ENCODE measurements at regions not wholly inside any gene's neighbourhood (a gene's known extent, or its start where the extent isn't known, plus 50 kb on each side); places are given as distances from the start of the nearest gene placed in this dataset.
"Not testable (repeated sequence)": the region's sequence is repeated elsewhere in the genome, so short reads cannot be mapped to it uniquely, and the experiment has no call there.

DNA sequence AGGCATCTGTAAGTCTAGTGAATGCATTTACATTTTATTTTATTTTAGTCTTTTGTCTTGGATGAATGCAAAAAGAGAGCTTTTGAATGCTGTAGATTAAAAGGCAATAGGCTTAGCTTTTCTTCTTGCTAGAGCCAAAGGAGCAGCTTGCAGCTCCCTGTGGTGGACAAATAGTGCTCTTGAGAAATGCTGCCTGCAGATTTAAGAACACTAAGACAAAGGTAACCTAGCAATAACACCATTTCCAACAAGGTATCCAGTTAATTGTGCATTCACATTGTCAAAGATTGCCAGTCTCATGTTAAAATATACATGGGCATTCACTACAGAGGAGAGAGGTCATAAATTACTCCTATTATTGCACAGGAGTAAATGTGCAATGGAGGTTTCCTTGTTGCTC is 859.2 kb upstream of the PRKX start:
- Mint-ChIP-seq H3K4me1 (ENCODE audit: low read depth) (no peaks in the 10 kb centered on the region), H3K27ac (no peak overlapping the region), H3K9me3 (peaks cover 10% of the 10 kb centered on the region), H3K36me3 (ENCODE audit: low read depth) (no peaks in the 10 kb centered on the region), H3K27me3 (no peaks in the 10 kb centered on the region), H3K4me3 (no peak overlapping the region)
- intact Hi-C loops (cut with micrococcal nuclease): no loop called here

DNA sequence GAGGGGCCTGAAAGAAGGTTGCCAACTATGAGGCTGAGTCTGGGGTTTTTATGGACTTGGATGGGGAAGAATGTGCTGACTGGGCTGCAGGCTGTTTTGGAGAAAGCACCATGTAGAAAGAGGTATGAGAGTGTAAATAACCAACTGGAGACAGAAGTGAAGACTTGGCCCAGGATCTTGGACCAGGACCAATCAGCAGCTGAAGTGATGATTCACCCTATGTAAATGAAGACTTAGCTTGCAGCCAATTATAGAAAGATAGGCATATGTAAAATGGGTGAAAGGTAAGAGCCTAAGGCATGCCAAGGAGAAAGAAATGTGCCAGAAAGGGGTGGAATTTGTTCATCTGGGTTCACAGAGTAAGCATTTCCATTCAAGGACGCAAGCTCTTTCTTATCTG is 856.7 kb upstream of the PRKX start:
- peaks cover 10% of the 10 kb centered on the region for H3K9me3 Mint-ChIP-seq
- H3K27me3 Mint-ChIP-seq: no peaks in the 10 kb centered on the region
- H3K36me3 Mint-ChIP-seq (ENCODE audit: low read depth): no peaks in the 10 kb centered on the region
- no peak overlapping the region for H3K4me3 Mint-ChIP-seq
- no peak overlapping the region for H3K27ac Mint-ChIP-seq
- intact Hi-C loops (cut with micrococcal nuclease): no loop called here
- H3K4me1 Mint-ChIP-seq (ENCODE audit: low read depth): no peaks in the 10 kb centered on the region

DNA sequence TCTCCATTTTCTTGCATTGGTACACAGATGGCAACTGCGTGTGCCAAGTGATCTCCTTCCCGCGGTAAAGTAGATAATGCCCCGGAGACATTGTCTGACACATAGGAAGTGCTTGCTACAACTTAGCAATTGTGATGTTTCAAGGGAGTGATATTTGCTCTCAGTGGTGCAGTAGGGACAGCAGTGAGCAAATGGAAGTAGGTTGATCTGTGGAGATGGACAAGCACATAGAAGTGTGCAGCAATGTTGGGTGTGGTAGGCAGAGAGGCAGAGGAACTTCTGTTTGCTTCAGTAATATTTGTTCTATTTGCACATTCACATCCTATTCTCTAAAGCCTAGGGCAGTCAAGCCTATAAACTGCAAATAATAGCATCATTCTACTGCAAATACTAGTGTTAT is 846.7 kb upstream of the PRKX start:
- intact Hi-C loops (cut with micrococcal nuclease): no loop called here
- H3K27me3 Mint-ChIP-seq: no peaks in the 10 kb centered on the region

DNA sequence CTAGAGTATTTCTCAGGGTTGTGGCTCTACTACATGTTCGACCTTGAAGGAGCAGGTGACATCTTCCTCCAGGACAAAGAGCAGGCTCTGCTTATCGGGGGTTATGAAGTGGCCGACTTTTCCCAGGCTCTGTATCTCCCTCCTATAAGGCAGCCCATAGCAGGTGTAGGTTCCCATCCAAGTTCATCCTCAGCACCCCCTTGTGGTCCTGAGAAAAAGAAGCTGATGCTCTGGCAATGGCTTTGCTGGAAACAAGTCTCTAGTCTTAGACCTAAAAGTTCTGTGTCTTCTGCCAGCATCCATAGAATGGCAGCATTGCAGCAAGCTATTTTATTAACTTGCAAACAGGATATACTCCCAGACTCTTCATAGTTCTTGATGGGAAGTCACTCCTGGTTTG is 836.6 kb upstream of the PRKX start:
- Mint-ChIP-seq H3K27me3 (no peaks in the 10 kb centered on the region), H3K27ac (no peak overlapping the region), H3K4me3 (no peak overlapping the region), H3K4me1 (ENCODE audit: low read depth) (no peaks in the 10 kb centered on the region), H3K9me3 (no peaks in the 10 kb centered on the region), H3K36me3 (ENCODE audit: low read depth) (no peaks in the 10 kb centered on the region)
- intact Hi-C loops (cut with micrococcal nuclease): no loop called here

More for the DNA sequence above, 846.7 kb upstream of the PRKX start:
- H3K9me3 Mint-ChIP-seq: no peaks in the 10 kb centered on the region
- H3K4me1 Mint-ChIP-seq (ENCODE audit: low read depth): no peaks in the 10 kb centered on the region
- no peak overlapping the region for H3K4me3 Mint-ChIP-seq
- H3K36me3 Mint-ChIP-seq (ENCODE audit: low read depth): no peaks in the 10 kb centered on the region
- no peak overlapping the region for H3K27ac Mint-ChIP-seq

DNA sequence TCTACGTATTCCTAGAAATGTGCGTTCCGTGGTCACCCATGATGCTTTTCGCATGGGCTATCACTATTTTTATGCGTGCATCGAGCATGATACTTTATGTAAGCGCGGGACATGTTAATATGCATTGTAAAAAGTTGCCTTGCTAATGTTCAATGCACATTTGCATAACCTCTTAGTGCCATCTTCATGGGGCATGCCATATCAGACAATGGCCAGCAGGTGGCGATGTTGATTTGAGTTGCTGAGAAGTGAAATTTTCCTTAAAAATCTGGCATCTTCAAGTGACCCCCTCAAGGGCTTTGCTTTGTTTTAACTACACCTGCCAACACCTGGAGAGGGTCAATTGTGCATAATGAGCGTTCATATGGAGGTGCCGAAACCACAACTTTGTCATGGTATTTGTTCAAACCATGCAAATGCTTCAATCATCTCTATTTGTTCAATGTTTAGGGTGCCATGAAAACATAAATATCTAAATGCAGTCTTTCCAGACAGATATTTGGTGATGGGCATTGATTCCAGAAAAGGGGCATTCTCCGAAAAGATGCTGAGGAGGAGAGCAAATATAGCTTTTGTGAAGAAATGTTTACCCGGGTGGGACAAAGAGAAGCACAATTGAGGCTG is 833.9 kb upstream of the PRKX start:
- no peaks in the 10 kb centered on the region for H3K27me3 Mint-ChIP-seq

DNA sequence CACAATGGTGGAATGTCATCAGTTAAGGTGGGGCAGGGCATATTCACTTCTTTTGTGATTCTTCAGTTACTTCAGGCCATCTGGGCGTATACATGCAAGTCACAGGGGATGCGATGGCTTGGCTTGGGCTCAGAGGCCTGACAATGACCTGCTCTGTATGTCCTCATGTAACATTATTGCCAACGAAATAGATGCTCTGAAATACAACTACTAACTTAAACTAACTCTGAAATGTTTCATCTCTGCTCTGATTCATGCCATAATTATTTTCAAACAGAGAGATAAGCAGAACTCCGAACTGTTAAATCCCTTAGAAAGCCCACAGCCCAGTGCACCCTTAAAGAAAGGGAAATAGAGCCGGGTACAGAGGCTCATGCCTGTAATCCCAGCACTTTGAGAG is 832.7 kb upstream of the PRKX start:
- intact Hi-C loops (cut with micrococcal nuclease): loop anchor here (2.0 to 5.0 kb wide), 2 partner anchors 567 to 1331 kb away; no protein-coding TSS in a partner anchor
- not testable (repeated sequence) for H3K4me3 Mint-ChIP-seq; H3K27ac Mint-ChIP-seq; H3K36me3 Mint-ChIP-seq (ENCODE audit: low read depth); H3K4me1 Mint-ChIP-seq (ENCODE audit: low read depth); H3K27me3 Mint-ChIP-seq; H3K9me3 Mint-ChIP-seq

More for the DNA sequence above, 833.9 kb upstream of the PRKX start:
- no peaks in the 10 kb centered on the region for H3K4me1 Mint-ChIP-seq (ENCODE audit: low read depth)
- H3K27ac Mint-ChIP-seq: no peak overlapping the region
- H3K36me3 Mint-ChIP-seq (ENCODE audit: low read depth): no peaks in the 10 kb centered on the region
- no peaks in the 10 kb centered on the region for H3K9me3 Mint-ChIP-seq
- intact Hi-C loops (cut with micrococcal nuclease): loop anchor here (2.0 to 5.0 kb wide), 2 partner anchors 565 to 1330 kb away; no protein-coding TSS in a partner anchor
- H3K4me3 Mint-ChIP-seq: no peak overlapping the region

DNA sequence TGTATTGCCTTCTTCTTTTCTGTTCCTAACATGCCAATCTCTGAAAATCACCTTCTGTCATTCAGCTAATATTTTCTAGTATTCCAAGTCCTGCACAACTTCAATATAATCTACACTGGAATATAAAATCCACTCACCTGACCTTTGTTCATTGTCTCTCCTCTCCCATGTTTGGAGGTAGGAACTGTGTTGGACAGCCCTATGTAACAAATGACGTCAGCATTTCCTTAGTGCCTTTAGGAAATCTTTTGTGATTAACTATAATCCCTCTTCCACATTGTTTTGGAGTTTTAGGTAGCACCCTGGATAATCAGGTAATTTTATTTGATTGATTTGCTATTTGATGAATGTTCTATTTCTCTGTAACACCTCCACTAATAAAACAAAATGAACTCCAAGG is 814.8 kb upstream of the PRKX start:
- no peaks in the 10 kb centered on the region for H3K27me3 Mint-ChIP-seq
- intact Hi-C loops (cut with micrococcal nuclease): no loop called here
- H3K9me3 Mint-ChIP-seq: no peaks in the 10 kb centered on the region
- no peak overlapping the region for H3K4me3 Mint-ChIP-seq
- no peaks in the 10 kb centered on the region for H3K4me1 Mint-ChIP-seq (ENCODE audit: low read depth)
- no peak overlapping the region for H3K27ac Mint-ChIP-seq
- no peaks in the 10 kb centered on the region for H3K36me3 Mint-ChIP-seq (ENCODE audit: low read depth)

DNA sequence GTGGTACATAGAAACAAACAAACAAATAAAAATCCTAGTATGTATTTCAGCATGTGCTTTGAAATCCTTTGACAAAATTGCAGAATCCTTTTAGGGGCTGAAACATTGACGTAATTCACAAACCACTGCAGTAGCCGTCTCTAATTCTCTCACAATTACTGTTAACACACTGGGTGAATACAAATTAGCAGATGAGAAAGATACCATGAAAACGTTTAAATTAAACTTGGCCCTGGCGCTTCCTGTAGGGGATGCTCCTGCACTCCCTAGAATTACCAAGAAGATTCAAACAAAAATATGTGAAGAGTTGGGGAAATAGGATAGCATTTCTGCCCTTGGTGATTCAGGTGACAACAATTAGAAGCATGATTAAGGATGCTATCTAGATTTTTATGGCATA is 772.5 kb upstream of the PRKX start:
- H3K36me3 Mint-ChIP-seq (ENCODE audit: low read depth): no peaks in the 10 kb centered on the region
- H3K4me1 Mint-ChIP-seq (ENCODE audit: low read depth): no peaks in the 10 kb centered on the region
- H3K9me3 Mint-ChIP-seq: peaks cover 20% of the 10 kb centered on the region
- intact Hi-C loops (cut with micrococcal nuclease): no loop called here
- no peak overlapping the region for H3K4me3 Mint-ChIP-seq
- no peak overlapping the region for H3K27ac Mint-ChIP-seq
- no peaks in the 10 kb centered on the region for H3K27me3 Mint-ChIP-seq

DNA sequence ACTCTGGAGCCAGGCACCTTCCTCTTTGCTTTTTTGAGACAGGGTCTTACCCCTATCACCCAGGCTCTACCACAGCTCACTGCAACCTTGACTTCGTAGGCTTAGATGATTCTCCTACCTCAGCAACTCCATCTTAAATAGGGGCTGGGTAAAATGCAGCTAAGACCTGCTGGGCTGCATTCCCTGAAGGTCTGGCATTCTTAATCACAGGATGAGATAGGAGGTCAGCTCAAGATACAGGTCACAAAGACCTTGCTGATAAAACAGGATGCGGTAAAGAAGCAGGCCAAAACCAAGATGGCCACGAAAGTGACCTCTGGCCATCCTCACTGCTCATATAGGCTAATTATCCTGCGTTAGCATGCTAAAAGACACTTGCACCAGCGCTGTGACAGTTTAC is 770.8 kb upstream of the PRKX start:
- H3K27ac Mint-ChIP-seq: no peak overlapping the region
- intact Hi-C loops (cut with micrococcal nuclease): no loop called here
- H3K36me3 Mint-ChIP-seq (ENCODE audit: low read depth): no peaks in the 10 kb centered on the region
- peaks cover 30% of the 10 kb centered on the region for H3K9me3 Mint-ChIP-seq
- H3K27me3 Mint-ChIP-seq: no peaks in the 10 kb centered on the region
- H3K4me1 Mint-ChIP-seq (ENCODE audit: low read depth): no peaks in the 10 kb centered on the region
- no peak overlapping the region for H3K4me3 Mint-ChIP-seq

DNA sequence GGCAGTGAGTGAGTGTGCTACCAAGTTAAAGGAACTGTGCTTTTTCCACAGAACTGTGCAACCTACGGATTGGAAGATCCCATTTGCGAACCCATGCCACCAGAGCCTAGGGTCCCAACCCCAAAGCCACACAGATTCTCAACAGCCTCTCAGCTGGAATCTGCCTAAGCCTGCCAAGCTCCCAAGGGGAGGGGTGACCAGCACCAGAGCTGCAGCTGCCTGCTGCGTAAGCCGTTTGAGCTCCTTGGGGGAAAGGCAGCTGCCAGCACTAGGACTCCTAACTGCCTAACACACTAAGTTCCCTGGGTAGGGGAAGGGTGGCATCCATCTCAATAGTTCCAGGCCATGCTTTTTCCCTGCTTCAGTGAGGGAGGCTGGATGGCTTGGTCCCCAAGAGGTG is 738.1 kb upstream of the PRKX start:
- Mint-ChIP-seq H3K4me1 (ENCODE audit: low read depth) (no peaks in the 10 kb centered on the region), H3K27me3 (no peaks in the 10 kb centered on the region), H3K27ac (no peak overlapping the region), H3K4me3 (no peak overlapping the region), H3K9me3 (peaks cover 44% of the 10 kb centered on the region), H3K36me3 (ENCODE audit: low read depth) (no peaks in the 10 kb centered on the region)
- intact Hi-C loops (cut with micrococcal nuclease): no loop called here

DNA sequence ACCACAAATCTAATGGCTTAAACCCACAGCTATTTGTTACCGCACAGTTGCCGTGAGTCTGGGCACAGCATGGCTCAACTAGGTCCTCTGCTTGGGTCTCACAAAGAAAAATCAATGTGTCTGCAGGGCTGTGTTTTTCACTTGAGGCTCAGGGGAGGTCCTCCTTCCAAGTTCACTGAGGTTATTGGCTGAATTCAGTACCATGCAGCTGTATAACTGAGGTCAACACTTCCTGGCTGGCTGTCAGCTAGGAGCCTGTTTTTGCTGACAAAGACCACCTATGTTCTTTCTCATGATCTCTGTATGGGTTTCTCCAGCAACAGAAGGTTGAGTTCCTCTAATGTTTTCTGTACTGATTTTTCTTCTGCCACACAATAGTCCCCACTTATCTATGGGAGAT is 736.7 kb upstream of the PRKX start:
- no peaks in the 10 kb centered on the region for H3K36me3 Mint-ChIP-seq (ENCODE audit: low read depth)
- H3K9me3 Mint-ChIP-seq: peaks cover 43% of the 10 kb centered on the region
- intact Hi-C loops (cut with micrococcal nuclease): no loop called here
- H3K4me1 Mint-ChIP-seq (ENCODE audit: low read depth): no peaks in the 10 kb centered on the region
- no peak overlapping the region for H3K27ac Mint-ChIP-seq
- H3K4me3 Mint-ChIP-seq: no peak overlapping the region
- H3K27me3 Mint-ChIP-seq: no peaks in the 10 kb centered on the region

DNA sequence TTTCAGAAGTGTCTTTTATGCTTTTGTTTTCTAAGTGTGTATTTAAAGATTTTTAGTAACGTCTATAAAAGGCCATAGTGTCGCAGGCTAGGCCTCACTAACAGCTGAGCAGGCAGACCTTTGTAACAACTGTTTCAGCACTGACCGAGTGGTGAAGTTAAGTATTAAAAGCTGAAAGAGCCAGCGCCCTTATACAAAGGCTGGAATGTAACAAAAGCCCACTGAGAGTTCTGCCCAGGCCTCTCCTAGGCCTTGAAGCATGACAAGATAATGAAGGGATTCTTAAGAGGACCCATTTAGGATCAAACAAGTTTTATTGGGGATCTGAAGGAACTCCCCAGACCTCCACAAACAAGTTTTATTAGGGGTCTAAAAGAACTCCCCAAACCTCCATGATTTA is 722.5 kb upstream of the PRKX start:
- no peaks in the 10 kb centered on the region for H3K36me3 Mint-ChIP-seq (ENCODE audit: low read depth)
- intact Hi-C loops (cut with micrococcal nuclease): no loop called here
- H3K4me3 Mint-ChIP-seq: no peak overlapping the region
- H3K27ac Mint-ChIP-seq: no peak overlapping the region
- peaks cover 8% of the 10 kb centered on the region for H3K9me3 Mint-ChIP-seq
- H3K4me1 Mint-ChIP-seq (ENCODE audit: low read depth): no peaks in the 10 kb centered on the region
- no peaks in the 10 kb centered on the region for H3K27me3 Mint-ChIP-seq

DNA sequence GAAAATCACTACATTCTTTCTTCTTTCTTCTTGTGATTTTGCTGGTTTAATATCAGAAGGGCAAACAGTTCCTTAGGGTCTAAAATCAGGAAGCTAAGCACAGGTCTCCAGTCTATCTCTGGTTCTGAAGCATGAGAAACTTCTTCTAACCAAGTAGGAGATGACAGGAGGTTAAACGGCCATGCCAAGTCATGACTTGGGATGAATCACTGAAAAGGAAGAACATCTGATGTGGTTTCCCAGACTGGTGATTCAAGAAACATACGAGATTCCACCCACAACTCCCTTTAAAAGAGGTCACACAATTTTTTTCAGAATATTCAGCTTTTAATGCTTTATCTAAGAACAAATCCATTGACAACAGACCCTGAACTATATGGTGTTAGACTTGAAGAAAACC is 684.0 kb upstream of the PRKX start:
- no peak overlapping the region for H3K4me3 Mint-ChIP-seq
- H3K36me3 Mint-ChIP-seq (ENCODE audit: low read depth): no peaks in the 10 kb centered on the region
- H3K27ac Mint-ChIP-seq: no peak overlapping the region
- H3K27me3 Mint-ChIP-seq: no peaks in the 10 kb centered on the region
- peaks cover 10% of the 10 kb centered on the region for H3K9me3 Mint-ChIP-seq
- no peaks in the 10 kb centered on the region for H3K4me1 Mint-ChIP-seq (ENCODE audit: low read depth)
- intact Hi-C loops (cut with micrococcal nuclease): no loop called here

DNA sequence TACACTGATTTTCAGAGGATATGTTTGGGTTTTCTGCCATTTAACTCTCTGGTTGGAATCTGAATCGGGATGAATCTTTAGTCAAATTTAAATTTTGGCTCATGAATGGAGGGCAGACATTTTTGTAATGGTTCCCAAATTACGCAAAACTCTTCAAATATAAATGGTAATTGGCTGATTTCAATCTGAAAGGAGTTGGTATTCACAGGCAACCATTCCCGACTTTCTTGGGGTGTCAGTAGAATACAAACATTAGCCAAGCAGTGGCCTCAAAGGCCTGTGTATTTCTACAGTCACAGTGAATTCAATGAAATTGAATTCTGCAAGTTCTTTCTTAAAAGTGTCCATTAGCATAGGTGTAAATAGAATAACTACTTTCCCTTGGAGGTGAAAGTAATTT is 668.8 kb upstream of the PRKX start:
- Mint-ChIP-seq H3K4me3 (no peak overlapping the region), H3K36me3 (ENCODE audit: low read depth) (no peaks in the 10 kb centered on the region), H3K9me3 (peaks cover 17% of the 10 kb centered on the region), H3K27me3 (no peaks in the 10 kb centered on the region), H3K27ac (no peak overlapping the region), H3K4me1 (ENCODE audit: low read depth) (no peaks in the 10 kb centered on the region)
- intact Hi-C loops (cut with micrococcal nuclease): no loop called here

DNA sequence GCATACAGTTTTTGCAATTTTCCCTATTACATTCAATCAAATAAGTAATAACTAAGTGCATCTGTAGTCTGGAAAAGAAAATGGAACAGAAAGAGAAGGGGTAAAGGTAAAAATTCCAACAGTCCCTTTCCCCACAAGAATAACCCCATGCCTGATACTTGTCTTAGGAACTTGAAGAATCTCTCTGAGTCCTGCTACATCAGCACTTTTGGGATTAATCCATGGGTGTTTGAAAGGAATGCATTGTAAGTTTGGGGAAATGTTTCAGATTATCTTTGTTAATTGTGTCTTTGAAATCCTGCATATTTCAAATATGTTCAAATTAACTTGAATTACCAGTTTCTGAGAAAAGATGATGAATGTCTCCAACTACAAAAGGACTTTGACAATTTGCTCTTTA is 667.3 kb upstream of the PRKX start:
- H3K36me3 Mint-ChIP-seq (ENCODE audit: low read depth): no peaks in the 10 kb centered on the region
- no peak overlapping the region for H3K4me3 Mint-ChIP-seq
- H3K27me3 Mint-ChIP-seq: no peaks in the 10 kb centered on the region
- intact Hi-C loops (cut with micrococcal nuclease): no loop called here
- no peak overlapping the region for H3K27ac Mint-ChIP-seq
- H3K9me3 Mint-ChIP-seq: peaks cover 17% of the 10 kb centered on the region
- H3K4me1 Mint-ChIP-seq (ENCODE audit: low read depth): no peaks in the 10 kb centered on the region
